GM08714 (cell line): ENCODE measurements at regions not wholly inside any gene's neighbourhood (a gene's known extent, or its start where the extent isn't known, plus 50 kb on each side); places are given as distances from the start of the nearest gene placed in this dataset.

ENCODE experiments used
- H3K4me3 ChIP-seq: fragments of 200-500 bp; sonication (Bioruptor generic); 2 replicates; pipeline ENCODE4 v1.5.1; 2014; ENCODE audit warnings: mild to moderate bottlenecking, low read length, inconsistent platforms
- ZNF274 ChIP-seq: IDR thresholded peaks from 2 replicates; pipeline ENCODE4 v1.6.1; 2012; ENCODE audit warnings: mild to moderate bottlenecking, low read depth, low read length

GRCh38 chr13:33462109-33462508 is 176.6 kb upstream of the STARD13 start:
- no peak for TF ChIP-seq ZNF274
- no peak overlapping the region for H3K4me3 ChIP-seq

- no peak for TF ChIP-seq ZNF274
Measured at GRCh38 chr13:33464345-33464744, 178.8 kb upstream of the STARD13 start.

GRCh38 chr13:33466262-33466661 is 180.7 kb upstream of the STARD13 start:
- TF ChIP-seq ZNF274 = no peak

More at GRCh38 chr13:33464345-33464744, 178.8 kb upstream of the STARD13 start:
- no peak overlapping the region for H3K4me3 ChIP-seq

GRCh38 chr13:33467556-33467955 is 182.0 kb upstream of the STARD13 start:
- H3K4me3 ChIP-seq = no peak overlapping the region
- no peak for TF ChIP-seq ZNF274

More at GRCh38 chr13:33466262-33466661, 180.7 kb upstream of the STARD13 start:
- H3K4me3 ChIP-seq = no peak overlapping the region

GRCh38 chr13:33471204-33471603 is 185.6 kb upstream of the STARD13 start:
- no peak overlapping the region for H3K4me3 ChIP-seq
- no peak for TF ChIP-seq ZNF274

GRCh38 chr13:33472446-33472845 is 186.9 kb upstream of the STARD13 start:
- TF ChIP-seq ZNF274 = no peak
- no peak overlapping the region for H3K4me3 ChIP-seq

- no peak overlapping the region for H3K4me3 ChIP-seq
- TF ChIP-seq ZNF274 = no peak
Measured at GRCh38 chr13:33479105-33479504, 193.6 kb upstream of the STARD13 start.

- no peak overlapping the region for H3K4me3 ChIP-seq
- TF ChIP-seq ZNF274 = no peak
Measured at GRCh38 chr13:33480561-33480960, 195.0 kb upstream of the STARD13 start.

- no peak for TF ChIP-seq ZNF274
- H3K4me3 ChIP-seq = no peak overlapping the region
Measured at GRCh38 chr13:33483471-33483870, 197.9 kb upstream of the STARD13 start.

GRCh38 chr13:33485247-33485646 is 199.7 kb upstream of the STARD13 start:
- TF ChIP-seq ZNF274 = no peak
- no peak overlapping the region for H3K4me3 ChIP-seq

- TF ChIP-seq ZNF274 = no peak
- no peak overlapping the region for H3K4me3 ChIP-seq
Measured at GRCh38 chr13:33487575-33488243, 202.2 kb upstream of the STARD13 start.

- no peak for TF ChIP-seq ZNF274
- no peak overlapping the region for H3K4me3 ChIP-seq
Measured at GRCh38 chr13:33489563-33489962, 204.0 kb upstream of the STARD13 start.

- no peak for TF ChIP-seq ZNF274
- no peak overlapping the region for H3K4me3 ChIP-seq
Measured at GRCh38 chr13:33490461-33491327, 205.1 kb upstream of the STARD13 start.

GRCh38 chr13:33493672-33494365 is 208.3 kb upstream of the STARD13 start:
- TF ChIP-seq ZNF274 = no peak
- no peak overlapping the region for H3K4me3 ChIP-seq
